NCI-H446 treated with DMSO at 0.1 percent for 48 hours (cell line): ENCODE measurements at regions not wholly inside any gene's neighbourhood (a gene's known extent, or its start where the extent isn't known, plus 50 kb on each side); places are given as distances from the start of the nearest gene placed in this dataset.
"Not testable (repeated sequence)": the region's sequence is repeated elsewhere in the genome, so short reads cannot be mapped to it uniquely, and the experiment has no call there.

Experiments
- DNase-seq: peaks from one replicate; lab custom pipeline; 2025; lab: John Stamatoyannopoulos, UW

DNA sequence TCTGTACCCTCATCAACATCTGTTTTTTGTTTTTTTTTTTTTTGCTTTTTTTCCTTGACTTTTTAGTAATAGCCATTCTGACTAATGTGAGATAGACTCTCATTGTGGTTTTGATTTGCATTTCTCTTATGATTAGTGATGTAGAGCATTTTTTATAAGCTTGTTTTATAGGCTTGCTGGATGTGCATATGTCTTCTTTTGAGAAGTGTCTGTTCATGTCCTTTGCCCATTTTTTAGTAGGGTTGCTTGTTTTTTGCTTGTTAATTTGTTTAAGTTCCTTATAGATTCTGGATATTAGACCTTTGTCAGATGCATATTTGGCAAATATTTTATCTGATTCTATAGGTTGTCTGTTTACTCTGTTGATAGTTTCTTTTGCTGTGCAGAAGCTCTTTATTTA is 53.5 kb upstream of the FAR1 start:
- not testable (repeated sequence) for DNase-seq

DNA sequence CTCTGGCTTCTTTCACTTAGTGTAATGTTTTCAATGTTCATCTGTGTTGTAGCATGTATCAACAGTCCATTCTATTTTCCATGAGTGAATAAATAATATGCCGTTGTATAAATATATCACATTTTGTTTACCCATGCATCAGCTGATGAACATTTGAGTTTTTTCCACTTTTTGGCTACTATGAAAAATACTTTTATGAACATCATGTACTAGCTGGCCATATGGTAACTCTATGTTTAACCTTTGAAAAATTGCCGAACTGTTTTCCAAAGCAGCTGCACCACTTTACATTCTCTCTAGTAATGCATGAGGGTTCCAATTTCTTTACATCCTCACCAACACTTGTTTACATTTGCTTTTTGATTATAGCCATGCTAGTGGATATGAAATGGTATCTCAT is 59.8 kb upstream of the FAR1 start:
- no peak for DNase-seq

GRCh38 chr11:13606701-13607100 is 61.8 kb upstream of the FAR1 start:
- no peak for DNase-seq

DNA sequence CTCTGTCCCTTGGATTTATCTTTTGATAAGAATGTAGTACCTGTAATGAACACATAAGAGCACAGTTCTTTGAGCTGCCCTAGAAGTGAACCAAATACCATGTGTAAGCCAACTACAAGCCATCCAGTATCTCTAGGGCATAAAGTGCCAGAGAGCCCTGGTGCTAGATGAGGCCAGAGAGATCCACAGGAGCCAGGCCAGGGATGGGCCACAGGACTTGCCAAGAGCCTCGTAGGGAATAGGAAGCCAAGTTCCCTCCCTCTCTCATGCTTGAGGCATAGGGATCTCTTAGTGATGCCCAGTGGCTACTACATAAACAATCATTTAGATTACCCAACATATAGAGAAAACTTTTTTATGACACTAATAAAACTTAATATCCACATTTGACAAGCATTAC is 64.8 kb upstream of the FAR1 start:
- no peak for DNase-seq

GRCh38 chr11:13602844-13603243 is 65.6 kb upstream of the FAR1 start:
- no peak for DNase-seq

DNA sequence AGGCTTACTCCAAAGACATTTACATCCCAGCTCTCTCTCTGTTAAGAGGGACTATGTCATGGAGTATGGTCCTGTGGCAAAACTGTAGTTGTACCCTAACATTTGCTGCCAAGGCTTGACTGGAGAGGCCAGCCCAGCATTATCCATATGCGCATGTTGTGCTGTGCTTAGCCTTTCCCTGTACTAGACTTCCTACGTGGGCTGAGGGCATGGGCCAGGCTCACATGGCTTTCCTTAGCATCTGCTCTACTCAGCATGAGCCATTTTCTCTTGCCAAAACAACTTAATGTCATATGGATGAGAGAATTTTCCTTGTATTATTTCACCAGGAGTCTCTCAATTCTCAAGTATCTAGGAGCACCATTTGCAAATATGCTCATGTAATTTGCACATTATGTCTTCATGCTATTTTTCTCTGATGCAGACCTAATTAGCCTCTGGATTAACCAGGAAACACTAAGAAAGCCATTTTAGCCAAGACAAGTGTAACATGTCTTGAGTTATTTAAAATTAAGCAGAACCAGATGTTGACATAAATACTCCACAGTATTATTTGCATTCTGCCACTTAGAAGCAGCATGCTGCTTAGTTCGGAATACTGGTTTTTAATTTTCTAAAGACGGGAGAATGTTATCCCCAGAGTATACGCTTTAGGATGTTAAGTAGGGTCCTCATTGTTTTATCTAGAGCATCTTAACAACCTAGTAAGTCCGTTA is 71.7 kb upstream of the FAR1 start:
- peak; percentile 58 for DNase-seq

DNA sequence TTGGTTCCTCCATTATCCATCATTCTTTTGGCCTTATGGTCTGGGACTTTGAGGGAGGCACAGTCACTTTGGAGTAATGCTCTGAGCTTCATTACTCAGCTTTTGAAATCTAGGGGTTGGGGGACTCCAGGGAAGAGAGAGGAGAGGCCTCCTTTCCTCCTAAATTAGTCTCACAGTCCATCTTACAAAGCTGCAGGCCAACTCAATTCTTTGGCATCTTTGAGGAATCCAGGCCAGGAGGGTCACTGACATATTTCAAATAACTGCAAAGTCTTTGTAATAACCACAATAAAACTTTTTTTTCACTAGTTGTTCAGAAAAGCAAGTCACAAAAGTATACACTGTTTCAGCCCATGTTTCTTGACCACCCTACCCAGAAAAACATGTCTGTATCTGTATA is 73.3 kb upstream of the FAR1 start:
- DNase-seq = no peak

GRCh38 chr11:13594044-13594443 is 74.4 kb upstream of the FAR1 start:
- DNase-seq = no peak

DNA sequence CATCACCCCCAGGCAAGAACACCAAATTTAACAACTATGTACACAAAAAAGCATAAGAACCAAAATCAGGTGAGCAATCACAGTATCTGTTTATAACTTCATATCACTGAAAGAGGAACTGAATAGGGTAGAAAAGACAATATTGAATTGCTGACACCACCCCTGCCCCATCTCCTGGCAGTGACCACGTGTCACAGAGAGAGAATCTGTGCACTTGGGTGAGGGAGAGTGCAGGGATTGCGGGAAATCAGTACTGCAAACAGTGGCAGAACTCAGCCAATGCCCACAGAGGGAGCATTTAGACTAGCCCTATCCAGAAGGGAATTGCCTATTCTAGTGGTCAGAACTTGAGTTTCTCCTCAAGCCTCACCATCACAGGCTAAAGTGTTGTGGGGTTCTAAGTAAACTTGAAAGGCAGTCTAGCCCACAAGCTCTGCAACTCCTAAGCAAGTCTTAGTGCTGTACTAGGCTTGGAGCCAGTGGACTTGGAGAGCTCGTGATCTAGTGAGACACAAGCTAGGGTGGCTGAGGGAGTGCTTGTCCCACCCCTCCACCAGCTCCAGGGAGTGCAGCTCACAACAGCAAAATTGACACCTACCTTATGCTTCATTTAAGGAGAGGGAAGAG is 82.8 kb upstream of the PTH start:
- DNase-seq = no peak

GRCh38 chr11:13577881-13578280 is 82.1 kb upstream of the PTH start:
- DNase-seq = no peak

GRCh38 chr11:13576995-13577394 is 81.2 kb upstream of the PTH start:
- no peak for DNase-seq

- DNase-seq = not testable (repeated sequence)
These were observed 79.6 kb upstream of the PTH start for GRCh38 chr11:13575385-13575784.

DNA sequence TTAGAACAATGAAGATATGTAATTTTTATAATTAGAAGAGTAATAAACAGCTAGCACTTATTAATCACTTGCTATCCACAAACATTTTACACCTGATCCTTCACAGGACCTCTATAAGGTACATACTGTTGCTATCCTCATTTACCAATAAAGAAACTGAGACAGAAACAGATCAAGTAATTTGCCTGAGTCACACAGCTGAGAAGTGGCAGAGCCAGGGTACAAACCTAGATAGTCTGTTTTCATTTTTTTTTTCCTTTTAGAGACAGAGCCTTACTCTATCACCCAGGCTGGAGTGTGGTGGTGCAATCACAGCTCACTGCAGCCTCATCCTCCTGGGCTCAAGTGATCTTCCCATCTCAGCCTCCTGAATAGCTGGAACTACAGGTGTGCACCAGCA is 71.8 kb upstream of the PTH start:
- DNase-seq = no peak

DNA sequence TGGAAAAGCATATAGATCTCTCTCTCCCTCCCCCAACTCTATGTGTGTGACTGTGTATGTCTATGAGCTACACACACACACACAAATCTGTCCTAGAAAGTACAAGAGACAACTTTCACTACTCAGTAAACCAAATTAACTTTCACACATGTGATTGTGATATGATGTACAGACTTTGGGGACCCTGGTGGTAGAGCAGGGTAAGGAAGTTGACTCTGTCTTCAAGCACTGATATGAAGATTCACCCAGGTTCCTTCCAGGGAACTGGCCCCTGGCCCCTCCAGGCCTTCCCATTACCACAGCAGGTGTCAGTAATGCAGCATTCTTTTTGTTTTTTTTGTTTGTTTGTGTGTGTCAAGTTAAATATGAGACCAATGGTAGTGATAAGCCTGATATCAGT is 66.1 kb upstream of the PTH start:
- no peak for DNase-seq

DNA sequence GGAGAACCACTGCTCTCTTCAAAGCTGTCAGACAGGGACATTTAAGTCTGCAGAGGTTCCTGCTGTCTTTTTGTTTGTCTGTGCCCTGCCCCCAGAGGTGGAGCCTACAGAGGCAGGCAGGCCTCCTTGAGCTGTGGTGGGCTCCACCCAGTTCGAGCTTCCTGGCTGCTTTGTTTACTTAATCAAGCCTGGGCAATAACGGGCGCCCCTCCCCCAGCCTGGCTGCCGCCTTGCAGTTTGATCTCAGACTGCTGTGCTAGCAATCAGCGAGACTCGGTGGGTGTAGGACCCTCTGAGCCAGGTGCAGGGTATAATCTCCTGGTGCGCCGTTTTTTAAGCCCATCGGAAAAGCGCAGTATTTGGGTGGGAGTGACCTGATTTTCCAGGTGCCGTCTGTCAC is 64.5 kb upstream of the PTH start:
- not testable (repeated sequence) for DNase-seq

GRCh38 chr11:13552784-13553183 is 57.0 kb upstream of the PTH start:
- no peak for DNase-seq

DNA sequence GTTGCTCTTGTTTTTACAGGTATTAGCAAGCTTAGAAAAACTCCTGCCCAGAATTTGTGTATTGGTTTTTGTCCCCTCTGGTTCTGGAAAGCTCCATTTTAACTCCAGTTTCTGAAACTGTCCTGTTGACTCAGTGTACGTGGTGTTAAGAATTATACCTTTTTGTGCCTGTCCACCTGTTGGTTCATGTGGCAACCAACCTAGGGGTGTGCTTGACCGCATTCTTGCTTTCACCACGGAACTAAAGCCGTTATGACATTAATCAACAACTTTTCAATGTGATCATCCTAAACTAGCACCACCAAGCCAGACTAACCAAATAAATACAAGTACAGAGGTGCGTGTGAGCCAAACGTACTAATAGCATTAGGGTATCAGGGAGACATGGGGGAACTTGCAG is 56.0 kb upstream of the PTH start:
- no peak for DNase-seq

GRCh38 chr11:13550761-13551160 is 55.0 kb upstream of the PTH start:
- no peak for DNase-seq

- not testable (repeated sequence) for DNase-seq
These were observed 50.3 kb upstream of the PTH start for GRCh38 chr11:13546092-13546491.
